ENCODE measurements at regions not wholly inside any gene's neighbourhood (a gene's known extent, or its start where the extent isn't known, plus 50 kb on each side); places are given as distances from the start of the nearest gene placed in this dataset.
"Not testable (repeated sequence)": the region's sequence is repeated elsewhere in the genome, so short reads cannot be mapped to it uniquely, and the experiment has no call there.

- H3K4me3 ChIP-seq (ENCODE audit: low read length) = no peak overlapping the region
- DNase-seq (ENCODE audit: low read depth, low spot score) = no peak
These were observed 992.1 kb downstream of the EPHA3 start for GRCh38 chr3:90099493-90099892.

GRCh38 chr3:90102146-90102545 lies 994.7 kb downstream of the EPHA3 start:
- DNase-seq (ENCODE audit: low read depth, low spot score) = no peak
- H3K4me3 ChIP-seq (ENCODE audit: low read length) = no peak overlapping the region

- no peak overlapping the region for H3K4me3 ChIP-seq (ENCODE audit: low read length)
- no peak for DNase-seq (ENCODE audit: low read depth, low spot score)
These were observed 1013.9 kb downstream of the EPHA3 start for GRCh38 chr3:90121326-90121725.

GRCh38 chr3:90128391-90128790 lies 1021.0 kb downstream of the EPHA3 start:
- no peak for DNase-seq (ENCODE audit: low read depth, low spot score)
- H3K4me3 ChIP-seq (ENCODE audit: low read length) = no peak overlapping the region

GRCh38 chr3:90129730-90130129 lies 1022.3 kb downstream of the EPHA3 start:
- H3K4me3 ChIP-seq (ENCODE audit: low read length) = no peak overlapping the region
- no peak for DNase-seq (ENCODE audit: low read depth, low spot score)

- no peak overlapping the region for H3K4me3 ChIP-seq (ENCODE audit: low read length)
- no peak for DNase-seq (ENCODE audit: low read depth, low spot score)
These were observed 1024.8 kb downstream of the EPHA3 start for GRCh38 chr3:90132197-90132596.

GRCh38 chr3:90134090-90134489 lies 1026.7 kb downstream of the EPHA3 start:
- DNase-seq (ENCODE audit: low read depth, low spot score) = no peak
- no peak overlapping the region for H3K4me3 ChIP-seq (ENCODE audit: low read length)

- H3K4me3 ChIP-seq (ENCODE audit: low read length) = no peak overlapping the region
- no peak for DNase-seq (ENCODE audit: low read depth, low spot score)
These were observed 1029.2 kb downstream of the EPHA3 start for GRCh38 chr3:90136456-90137191.

- no peak overlapping the region for H3K4me3 ChIP-seq (ENCODE audit: low read length)
- no peak for DNase-seq (ENCODE audit: low read depth, low spot score)
These were observed 1037.9 kb downstream of the EPHA3 start for GRCh38 chr3:90145094-90145860.

GRCh38 chr3:90180096-90180495 lies 1072.7 kb downstream of the EPHA3 start:
- no peak overlapping the region for H3K4me3 ChIP-seq (ENCODE audit: low read length)
- DNase-seq (ENCODE audit: low read depth, low spot score) = no peak

- DNase-seq (ENCODE audit: low read depth, low spot score) = no peak
- H3K4me3 ChIP-seq (ENCODE audit: low read length) = no peak overlapping the region
These were observed 1073.1 kb downstream of the EPHA3 start for GRCh38 chr3:90180543-90180942.

GRCh38 chr3:90182291-90182976 lies 1075.0 kb downstream of the EPHA3 start:
- H3K4me3 ChIP-seq (ENCODE audit: low read length) = not testable (repeated sequence)

GRCh38 chr3:90184861-90185260 lies 1077.4 kb downstream of the EPHA3 start:
- H3K4me3 ChIP-seq (ENCODE audit: low read length) = no peak overlapping the region

More at GRCh38 chr3:90182291-90182976, 1075.0 kb downstream of the EPHA3 start:
- not testable (repeated sequence) for DNase-seq (ENCODE audit: low read depth, low spot score)

GRCh38 chr3:90197383-90197782 lies 1090.0 kb downstream of the EPHA3 start:
- H3K4me3 ChIP-seq (ENCODE audit: low read length); DNase-seq (ENCODE audit: low read depth, low spot score): not testable (repeated sequence)

More at GRCh38 chr3:90184861-90185260, 1077.4 kb downstream of the EPHA3 start:
- DNase-seq (ENCODE audit: low read depth, low spot score) = no peak

- DNase-seq (ENCODE audit: low read depth, low spot score); H3K4me3 ChIP-seq (ENCODE audit: low read length): not testable (repeated sequence)
These were observed 1095.5 kb downstream of the EPHA3 start for GRCh38 chr3:90202931-90203330.

GRCh38 chr3:90206482-90206881 lies 1099.1 kb downstream of the EPHA3 start:
- not testable (repeated sequence) for DNase-seq (ENCODE audit: low read depth, low spot score); H3K4me3 ChIP-seq (ENCODE audit: low read length)

GRCh38 chr3:90207353-90208097 lies 1100.1 kb downstream of the EPHA3 start:
- not testable (repeated sequence) for DNase-seq (ENCODE audit: low read depth, low spot score); H3K4me3 ChIP-seq (ENCODE audit: low read length)

GRCh38 chr3:90221900-90222299 lies 1114.5 kb downstream of the EPHA3 start:
- H3K4me3 ChIP-seq (ENCODE audit: low read length) = no peak overlapping the region
- DNase-seq (ENCODE audit: low read depth, low spot score) = no peak

GRCh38 chr3:90241481-90241880 lies 1134.1 kb downstream of the EPHA3 start:
- no peak for DNase-seq (ENCODE audit: low read depth, low spot score)
- H3K4me3 ChIP-seq (ENCODE audit: low read length) = no peak overlapping the region
